NCI-H748 (cell line): ENCODE measurements at regions not wholly inside any gene's neighbourhood (a gene's known extent, or its start where the extent isn't known, plus 50 kb on each side); places are given as distances from the start of the nearest gene placed in this dataset.
"Not testable (repeated sequence)": the region's sequence is repeated elsewhere in the genome, so short reads cannot be mapped to it uniquely, and the experiment has no call there.

ENCODE experiments used
- DNase-seq: peaks from one replicate; lab custom pipeline; 2025; ENCODE audit not compliant: unreplicated experiment; lab: John Stamatoyannopoulos, UW

GRCh38 chr19:7400815-7401214 lies 52.1 kb downstream of the ARHGEF18 start:
- no peak for DNase-seq

GRCh38 chr19:7401694-7402093 lies 53.0 kb downstream of the ARHGEF18 start:
- DNase-seq = no peak

GRCh38 chr19:7405482-7405881 lies 56.7 kb downstream of the ARHGEF18 start:
- DNase-seq = not testable (repeated sequence)

GRCh38 chr19:7408251-7408650 lies 59.5 kb downstream of the ARHGEF18 start:
- no peak for DNase-seq

GRCh38 chr19:7410946-7411345 lies 62.2 kb downstream of the ARHGEF18 start:
- no peak for DNase-seq

- no peak for DNase-seq
These were observed 64.9 kb downstream of the ARHGEF18 start for GRCh38 chr19:7413629-7414028.

- peak; percentile 36 for DNase-seq
These were observed 66.6 kb downstream of the ARHGEF18 start for GRCh38 chr19:7415163-7415856.

- no peak for DNase-seq
These were observed 67.2 kb downstream of the ARHGEF18 start for GRCh38 chr19:7415857-7416371.

- no peak for DNase-seq
These were observed 69.1 kb downstream of the ARHGEF18 start for GRCh38 chr19:7417671-7418324.

- DNase-seq = no peak
These were observed 69.9 kb downstream of the ARHGEF18 start for GRCh38 chr19:7418596-7418995.

- DNase-seq = no peak
These were observed 69.7 kb downstream of the PEX11G start for GRCh38 chr19:7419153-7419552.

- DNase-seq = no peak
These were observed 68.9 kb downstream of the PEX11G start for GRCh38 chr19:7419777-7420439.

- DNase-seq = no peak
These were observed 66.7 kb downstream of the PEX11G start for GRCh38 chr19:7421941-7422744.
